Calu3 (cell line): ENCODE measurements at regions not wholly inside any gene's neighbourhood (a gene's known extent, or its start where the extent isn't known, plus 50 kb on each side); places are given as distances from the start of the nearest gene placed in this dataset.

Experiments
- BruUV-seq: library from RNA; stranded (reverse); fragments of 400-500 nt; replicated peaks from 2 replicates; lab custom pipeline; 2021; lab: Mats Ljungman, UMichigan
- CTCF ChIA-PET: fragments of 300-600 bp; sonication (Branson Sonifier 250); formaldehyde crosslinking; loops from one replicate; lab custom pipeline; 2022; ENCODE audit warnings: antibody characterized with exemption; lab: Charles Lee
- DNase-seq: peaks from one replicate; pipeline ENCODE4 v3.0.0; 2022
- H3K27ac Mint-ChIP-seq: one replicate; pipeline ENCODE4 v1.8.0; 2022; ENCODE audit warnings: mixed read lengths; ENCODE audit not compliant: unreplicated experiment
- H3K27me3 Mint-ChIP-seq: one replicate; pipeline ENCODE4 v1.8.0; 2022; ENCODE audit warnings: mixed read lengths; ENCODE audit not compliant: unreplicated experiment
- H3K36me3 Mint-ChIP-seq: one replicate; pipeline ENCODE4 v1.8.0; 2022; ENCODE audit warnings: mild to moderate bottlenecking, moderate library complexity, mixed read lengths; ENCODE audit not compliant: insufficient read depth, unreplicated experiment
- H3K4me1 Mint-ChIP-seq: one replicate; pipeline ENCODE4 v1.8.0; 2022; ENCODE audit warnings: mild to moderate bottlenecking, low read depth, mixed read lengths; ENCODE audit not compliant: unreplicated experiment
- H3K4me3 Mint-ChIP-seq: one replicate; pipeline ENCODE4 v1.8.0; 2022; ENCODE audit warnings: mild to moderate bottlenecking, low read depth, moderate library complexity, mixed read lengths; ENCODE audit not compliant: unreplicated experiment
- H3K9me3 Mint-ChIP-seq: one replicate; pipeline ENCODE4 v1.8.0; 2022; ENCODE audit warnings: low read depth, mixed read lengths; ENCODE audit not compliant: unreplicated experiment
- intact Hi-C: fragments of 100-400 bp; cut with micrococcal nuclease; formaldehyde crosslinking; loops from one replicate; pipeline ENCODE4 v1.10.0; 2022; ENCODE audit not compliant: unreplicated experiment
- TF ChIP-seq, protein P1 (sequence below): fragments of 200-600 bp; IDR thresholded peaks from one replicate; pipeline ENCODE4 v1.8.0; 2022; ENCODE audit warnings: antibody characterized with exemption; ENCODE audit not compliant: unreplicated experiment

DNA sequence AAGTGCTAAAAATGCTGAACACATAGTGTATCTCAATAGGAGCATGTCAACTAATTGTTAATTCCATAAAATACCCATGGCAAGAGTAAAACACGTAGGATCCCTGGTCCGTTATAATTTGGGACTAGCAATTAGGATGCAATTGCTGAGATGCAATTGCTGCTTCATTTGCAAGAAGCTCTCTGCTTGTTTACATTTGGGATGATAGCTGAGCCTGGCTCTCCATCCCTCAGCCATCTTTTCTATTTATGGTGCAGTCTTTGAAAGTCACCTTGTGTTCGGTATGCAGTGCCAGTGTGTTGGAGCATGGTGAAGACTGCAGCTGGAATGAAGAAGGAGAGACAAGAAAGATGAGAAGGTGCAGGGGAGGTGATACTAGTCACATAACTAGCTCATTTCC lies 191.3 kb downstream of the SNX10 start:
- CTCF ChIA-PET, result interaction anchor here (1.3 kb wide), 1 partner anchor 13 kb away, joined by 4 read pairs; no protein-coding TSS in a partner anchor
- Mint-ChIP-seq H3K9me3 (peaks cover 23% of the 10 kb centered on the region), H3K27me3 (no peaks in the 10 kb centered on the region), H3K4me1 (no peaks in the 10 kb centered on the region), H3K36me3 (peaks cover 4% of the 10 kb centered on the region), H3K4me3 (no peak overlapping the region), H3K27ac (no peak overlapping the region)
- TF ChIP-seq, protein P1, sequence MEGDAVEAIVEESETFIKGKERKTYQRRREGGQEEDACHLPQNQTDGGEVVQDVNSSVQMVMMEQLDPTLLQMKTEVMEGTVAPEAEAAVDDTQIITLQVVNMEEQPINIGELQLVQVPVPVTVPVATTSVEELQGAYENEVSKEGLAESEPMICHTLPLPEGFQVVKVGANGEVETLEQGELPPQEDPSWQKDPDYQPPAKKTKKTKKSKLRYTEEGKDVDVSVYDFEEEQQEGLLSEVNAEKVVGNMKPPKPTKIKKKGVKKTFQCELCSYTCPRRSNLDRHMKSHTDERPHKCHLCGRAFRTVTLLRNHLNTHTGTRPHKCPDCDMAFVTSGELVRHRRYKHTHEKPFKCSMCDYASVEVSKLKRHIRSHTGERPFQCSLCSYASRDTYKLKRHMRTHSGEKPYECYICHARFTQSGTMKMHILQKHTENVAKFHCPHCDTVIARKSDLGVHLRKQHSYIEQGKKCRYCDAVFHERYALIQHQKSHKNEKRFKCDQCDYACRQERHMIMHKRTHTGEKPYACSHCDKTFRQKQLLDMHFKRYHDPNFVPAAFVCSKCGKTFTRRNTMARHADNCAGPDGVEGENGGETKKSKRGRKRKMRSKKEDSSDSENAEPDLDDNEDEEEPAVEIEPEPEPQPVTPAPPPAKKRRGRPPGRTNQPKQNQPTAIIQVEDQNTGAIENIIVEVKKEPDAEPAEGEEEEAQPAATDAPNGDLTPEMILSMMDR, result no peak
- no TSS peak for BruUV-seq
- intact Hi-C loops, result no loop called here
- DNase-seq, result no peak

DNA sequence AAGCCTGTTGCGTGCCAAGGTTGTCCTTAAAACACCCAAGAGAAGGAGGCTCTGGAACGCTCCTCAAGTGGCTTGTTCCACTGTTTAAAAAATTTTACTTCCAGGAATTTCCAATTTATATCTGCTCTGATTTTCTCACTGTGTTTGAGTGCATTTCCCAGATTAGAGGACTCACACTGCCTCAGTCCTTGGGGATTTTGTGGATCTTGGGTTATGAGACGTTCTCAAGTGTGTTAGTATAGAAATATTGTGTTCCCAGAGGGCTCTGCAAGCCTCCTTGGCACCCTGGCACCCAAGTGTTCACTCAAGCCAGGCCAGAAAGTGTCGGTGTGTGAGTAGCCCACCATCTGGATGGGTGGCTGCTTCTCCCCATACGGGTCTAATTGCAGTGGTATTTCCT lies 192.2 kb downstream of the SNX10 start:
- peaks cover 4% of the 10 kb centered on the region for H3K36me3 Mint-ChIP-seq
- CTCF ChIA-PET, result no interaction called here
- TF ChIP-seq, protein P1, result no peak
- no peak overlapping the region for H3K27ac Mint-ChIP-seq
- no peak for DNase-seq
- no peaks in the 10 kb centered on the region for H3K4me1 Mint-ChIP-seq
- intact Hi-C loops, result no loop called here
- H3K27me3 Mint-ChIP-seq, result no peaks in the 10 kb centered on the region
- H3K9me3 Mint-ChIP-seq, result peaks cover 23% of the 10 kb centered on the region
- H3K4me3 Mint-ChIP-seq, result no peak overlapping the region
- BruUV-seq, result no TSS peak

DNA sequence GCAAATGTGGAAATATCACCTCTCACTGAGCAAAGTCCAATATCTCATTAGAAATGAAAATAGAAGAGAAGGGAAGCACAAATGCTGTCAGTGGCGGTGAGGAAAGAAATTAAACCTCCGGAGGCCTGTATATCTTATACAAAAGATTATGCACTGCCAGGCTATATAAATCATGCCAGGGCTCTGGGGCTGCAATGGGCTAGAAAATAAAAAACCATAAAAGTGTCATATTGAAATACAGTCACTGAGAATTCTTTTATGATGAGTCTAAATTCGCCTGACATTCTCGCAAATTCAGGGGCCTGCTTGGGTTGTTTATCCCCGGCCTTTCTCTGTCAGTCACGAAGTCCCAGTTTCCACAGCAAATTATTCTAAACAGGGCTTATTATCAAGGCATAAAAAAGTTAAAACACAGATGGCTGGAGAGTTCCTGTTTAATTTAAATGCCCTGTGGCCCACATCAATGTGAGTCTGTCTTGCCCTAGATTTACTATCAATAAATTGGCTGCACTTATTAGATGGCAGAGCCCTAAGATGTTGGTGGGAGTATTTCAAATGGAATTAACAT lies 193.8 kb downstream of the SNX10 start:
- Mint-ChIP-seq H3K9me3 (peaks cover 23% of the 10 kb centered on the region), H3K36me3 (no peaks in the 10 kb centered on the region), H3K4me3 (no peak overlapping the region), H3K27ac (no peak overlapping the region), H3K4me1 (peaks cover 6% of the 10 kb centered on the region), H3K27me3 (no peaks in the 10 kb centered on the region)
- DNase-seq, result no peak
- CTCF ChIA-PET, result interaction anchor here (0.7 kb wide), 1 partner anchor 10 kb away, joined by 3 read pairs; no protein-coding TSS in a partner anchor
- no TSS peak for BruUV-seq
- TF ChIP-seq, protein P1, result no peak
- intact Hi-C loops, result no loop called here

DNA sequence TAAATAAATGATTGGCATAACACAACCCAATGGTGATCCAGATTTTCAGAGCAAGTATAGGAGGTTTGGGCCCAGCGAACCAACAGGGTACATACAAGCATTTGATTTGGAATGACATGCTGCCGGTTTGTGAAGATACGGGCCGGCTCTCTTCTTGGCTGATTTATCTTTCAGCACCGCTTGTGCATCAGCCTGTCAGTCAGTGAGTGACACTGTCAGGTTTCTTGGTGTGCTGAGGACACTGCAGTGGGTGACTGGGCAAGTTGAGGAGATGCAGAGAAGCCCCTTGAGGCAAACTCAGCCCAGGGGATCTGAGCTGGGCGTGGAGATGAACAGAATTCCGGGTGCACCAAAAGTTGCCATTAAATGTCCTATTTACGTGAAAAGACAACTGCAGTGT lies 194.5 kb downstream of the SNX10 start:
- TF ChIP-seq, protein P1, result no peak

More for the DNA sequence above, 194.5 kb downstream of the SNX10 start:
- Mint-ChIP-seq H3K27me3 (no peaks in the 10 kb centered on the region), H3K9me3 (peaks cover 23% of the 10 kb centered on the region), H3K36me3 (no peaks in the 10 kb centered on the region), H3K4me1 (peaks cover 13% of the 10 kb centered on the region), H3K4me3 (no peak overlapping the region), H3K27ac (no peak overlapping the region)
- intact Hi-C loops, result no loop called here
- CTCF ChIA-PET, result no interaction called here
- no peak for DNase-seq
- no TSS peak for BruUV-seq
